Fibroblast of lung (primary cell): ENCODE measurements at regions not wholly inside any gene's neighbourhood (a gene's known extent, or its start where the extent isn't known, plus 50 kb on each side); places are given as distances from the start of the nearest gene placed in this dataset.

ENCODE experiments used
- CTCF ChIP-seq, 2 donors: IDR thresholded peaks in 1 of 2; conservative IDR thresholded peaks in 1 of 2; 1 replicate in 1 of 2; 2 replicates in 1 of 2; pipeline ENCODE4 v1.5.1; 2011 to 2012; ENCODE audit warnings: low read length in 2 of 2, control low read depth in 1 of 2, inconsistent platforms in 1 of 2, low read depth in 1 of 2, mild to moderate bottlenecking in 1 of 2
- EZH2 ChIP-seq: IDR thresholded peaks from 2 replicates; pipeline ENCODE4 v1.5.1; 2012; ENCODE audit warnings: low read length, control low read depth, mild to moderate bottlenecking; ENCODE audit errors: missing control alignments

GRCh38 chr3:69451594-69451993 is 65.7 kb upstream of the FRMD4B start:
- no peak for TF ChIP-seq EZH2
- TF ChIP-seq CTCF (conservative IDR thresholded peaks at IDR 0.05 in 1 of 2, IDR thresholded peaks at IDR 0.05 in 1 of 2; ENCODE audit: low read depth in 1 of 2, low read length in 2 of 2): peak in 1 of 2 donors; percentile 27
